HG02870 (cell line): ENCODE measurements at regions not wholly inside any gene's neighbourhood (a gene's known extent, or its start where the extent isn't known, plus 50 kb on each side); places are given as distances from the start of the nearest gene placed in this dataset.
"Not testable (repeated sequence)": the region's sequence is repeated elsewhere in the genome, so short reads cannot be mapped to it uniquely, and the experiment has no call there.

ENCODE experiments used
- ATAC-seq: cut with Tn5 transposase; IDR thresholded peaks from one replicate; pipeline ENCODE4 v1.9.1; 2021; ENCODE audit warnings: mild to moderate bottlenecking, moderate library complexity; ENCODE audit not compliant: unreplicated experiment

- no peak for ATAC-seq
These were observed 1575.9 kb downstream of the EFNA5 start for GRCh38 chr5:106094839-106095238.

GRCh38 chr5:106094204-106094607, 1576.5 kb downstream of the EFNA5 start:
- ATAC-seq: no peak

GRCh38 chr5:106093134-106093533, 1577.6 kb downstream of the EFNA5 start:
- no peak for ATAC-seq

- ATAC-seq: no peak
These were observed 1578.3 kb downstream of the EFNA5 start for GRCh38 chr5:106092455-106092854.

GRCh38 chr5:106089073-106089472, 1581.7 kb downstream of the EFNA5 start:
- no peak for ATAC-seq

GRCh38 chr5:106088462-106088861, 1582.3 kb downstream of the EFNA5 start:
- ATAC-seq: no peak

- no peak for ATAC-seq
These were observed 1584.4 kb downstream of the EFNA5 start for GRCh38 chr5:106086352-106086751.

GRCh38 chr5:106085556-106085955, 1585.2 kb downstream of the EFNA5 start:
- no peak for ATAC-seq

GRCh38 chr5:106085136-106085535, 1585.6 kb downstream of the EFNA5 start:
- ATAC-seq: no peak

GRCh38 chr5:106080535-106080934, 1590.2 kb downstream of the EFNA5 start:
- no peak for ATAC-seq

- no peak for ATAC-seq
These were observed 1594.1 kb downstream of the EFNA5 start for GRCh38 chr5:106076655-106077054.

- no peak for ATAC-seq
These were observed 1598.5 kb downstream of the EFNA5 start for GRCh38 chr5:106072208-106072607.

GRCh38 chr5:106047341-106047740, 1623.4 kb downstream of the EFNA5 start:
- no peak for ATAC-seq

- ATAC-seq: not testable (repeated sequence)
These were observed 1638.7 kb downstream of the EFNA5 start for GRCh38 chr5:106032069-106032468.

- no peak for ATAC-seq
These were observed 1642.4 kb downstream of the EFNA5 start for GRCh38 chr5:106028314-106028713.

GRCh38 chr5:106020894-106021293, 1649.8 kb downstream of the EFNA5 start:
- ATAC-seq: no peak

- ATAC-seq: no peak
These were observed 1651.5 kb downstream of the EFNA5 start for GRCh38 chr5:106019261-106019660.

GRCh38 chr5:106017243-106017857, 1653.4 kb downstream of the EFNA5 start:
- no peak for ATAC-seq

- ATAC-seq: no peak
These were observed 1656.5 kb downstream of the EFNA5 start for GRCh38 chr5:106014262-106014661.

GRCh38 chr5:106006242-106006641, 1664.5 kb downstream of the EFNA5 start:
- ATAC-seq: no peak

GRCh38 chr5:105998991-105999390, 1671.7 kb downstream of the EFNA5 start:
- ATAC-seq: not testable (repeated sequence)

GRCh38 chr5:105993027-105993426, 1677.7 kb downstream of the EFNA5 start:
- no peak for ATAC-seq

GRCh38 chr5:105982526-105982925, 1688.2 kb downstream of the EFNA5 start:
- no peak for ATAC-seq
